H9 (cell line): ENCODE measurements at regions not wholly inside any gene's neighbourhood (a gene's known extent, or its start where the extent isn't known, plus 50 kb on each side); places are given as distances from the start of the nearest gene placed in this dataset.

Experiments used
- DNase-seq: peaks from one replicate; pipeline ENCODE4 v3.0.0-alpha.2; 2017
- H2AFZ ChIP-seq: one replicate; pipeline ENCODE4 v1.6.1; 2013; ENCODE audit warnings: mild to moderate bottlenecking, low read length, control low read depth, moderate library complexity
- H2AK5ac ChIP-seq: 2 replicates; pipeline ENCODE4 v1.6.1; 2013; ENCODE audit warnings: low read length, control low read depth, mixed read lengths; ENCODE audit not compliant: insufficient read length
- H2BK120ac ChIP-seq: one replicate; pipeline ENCODE4 v1.6.1; 2013; ENCODE audit warnings: low read depth, mild to moderate bottlenecking, low read length, control low read depth, inconsistent platforms; ENCODE audit not compliant: poor library complexity, severe bottlenecking
- H2BK12ac ChIP-seq: 2 replicates; pipeline ENCODE4 v1.6.1; 2013; ENCODE audit warnings: low read length, control low read depth, mixed read lengths, low read depth; ENCODE audit not compliant: insufficient read length
- H2BK15ac ChIP-seq: 2 replicates; pipeline ENCODE4 v1.6.1; 2013; ENCODE audit warnings: low read depth, low read length, control low read depth
- H2BK20ac ChIP-seq: one replicate; pipeline ENCODE4 v1.6.1; 2013; ENCODE audit warnings: low read depth, mild to moderate bottlenecking, low read length, control low read depth, inconsistent platforms; ENCODE audit not compliant: poor library complexity, severe bottlenecking
- H2BK5ac ChIP-seq: 2 replicates; pipeline ENCODE4 v1.6.1; 2013; ENCODE audit warnings: low read length, control low read depth, mixed read lengths; ENCODE audit not compliant: insufficient read length
- H3K14ac ChIP-seq: 2 replicates; pipeline ENCODE4 v1.6.1; 2013; ENCODE audit warnings: low read length, control low read depth; ENCODE audit not compliant: insufficient read depth
- H3K18ac ChIP-seq: 2 replicates; pipeline ENCODE4 v1.6.1; 2013; ENCODE audit warnings: low read depth, mild to moderate bottlenecking, mixed read lengths, low read length, control low read depth; ENCODE audit not compliant: insufficient read length
- H3K23ac ChIP-seq: 2 replicates; pipeline ENCODE4 v1.6.1; 2013; ENCODE audit warnings: low read length, control low read depth, mixed read lengths, low read depth; ENCODE audit not compliant: insufficient read length
- H3K23me2 ChIP-seq: 2 replicates; pipeline ENCODE4 v1.6.1; 2013; ENCODE audit warnings: low read depth, mild to moderate bottlenecking, mixed read lengths, low read length, control low read depth; ENCODE audit not compliant: insufficient read length, poor library complexity, severe bottlenecking
- H3K27ac ChIP-seq: 2 replicates; pipeline ENCODE4 v1.5.1; 2013; ENCODE audit warnings: low read length, control low read depth, mixed read lengths, low read depth; ENCODE audit not compliant: insufficient read length
- H3K27me3 ChIP-seq: 2 replicates; pipeline ENCODE4 v1.6.1; 2013; ENCODE audit warnings: low read length, control low read depth, inconsistent platforms; ENCODE audit not compliant: insufficient read depth
- H3K4ac ChIP-seq: 2 replicates; pipeline ENCODE4 v1.6.1; 2013; ENCODE audit warnings: low read depth, mild to moderate bottlenecking, control low read depth, inconsistent platforms, low read length, moderate library complexity
- H3K4me1 ChIP-seq: 2 replicates; pipeline ENCODE4 v1.6.1; 2013; ENCODE audit warnings: low read length, control low read depth, inconsistent platforms; ENCODE audit not compliant: insufficient read depth
- H3K4me2 ChIP-seq: 2 replicates; pipeline ENCODE4 v1.6.1; 2013; ENCODE audit warnings: low read length, control low read depth, mixed read lengths; ENCODE audit not compliant: insufficient read length, insufficient read depth
- H3K56ac ChIP-seq: 2 replicates; pipeline ENCODE4 v1.6.1; 2013; ENCODE audit warnings: low read depth, mild to moderate bottlenecking, mixed read lengths, low read length, control low read depth; ENCODE audit not compliant: insufficient read length
- H3K79me1 ChIP-seq: 2 replicates; pipeline ENCODE4 v1.6.1; 2013; ENCODE audit warnings: low read depth, mild to moderate bottlenecking, moderate library complexity, low read length, control low read depth, inconsistent platforms; ENCODE audit not compliant: insufficient read depth, poor library complexity, severe bottlenecking
- H3K79me2 ChIP-seq: 2 replicates; pipeline ENCODE4 v1.6.1; 2013; ENCODE audit warnings: low read length, control low read depth, inconsistent platforms; ENCODE audit not compliant: insufficient read depth
- H3K9ac ChIP-seq: 2 replicates; pipeline ENCODE4 v1.6.1; 2013; ENCODE audit warnings: low read length, control low read depth, mixed read lengths; ENCODE audit not compliant: insufficient read length; ENCODE audit errors: extremely low read depth
- H3K9me3 ChIP-seq: one replicate; pipeline ENCODE4 v1.6.1; 2013; ENCODE audit warnings: low read depth, low read length, inconsistent platforms; ENCODE audit not compliant: control insufficient read depth
- H3T11ph ChIP-seq: one replicate; pipeline ENCODE4 v1.6.1; 2013; ENCODE audit warnings: mild to moderate bottlenecking, low read length, control low read depth, inconsistent platforms
- H4K20me1 ChIP-seq: one replicate; pipeline ENCODE4 v1.6.1; 2013; ENCODE audit not compliant: control insufficient read depth, insufficient read length, insufficient read depth
- H4K5ac ChIP-seq: 2 replicates; pipeline ENCODE4 v1.6.1; 2013; ENCODE audit warnings: low read depth, mild to moderate bottlenecking, mixed read lengths, low read length, control low read depth; ENCODE audit not compliant: insufficient read length
- H4K8ac ChIP-seq: replicated peaks from 2 replicates; pipeline ENCODE4 v1.6.1; 2013; ENCODE audit warnings: low read length, control low read depth, mixed read lengths, low read depth; ENCODE audit not compliant: insufficient read length
- H4K91ac ChIP-seq: 2 replicates; pipeline ENCODE4 v1.6.1; 2013; ENCODE audit warnings: low read depth, mild to moderate bottlenecking, moderate library complexity, mixed read lengths, low read length, control low read depth; ENCODE audit not compliant: insufficient read length
- H3K27ac Mint-ChIP-seq, 3 experiments: 2 replicates in 2 of 3; 3 replicates in 1 of 3; pipeline ENCODE4 v1.8.0; 2020 to 2021; ENCODE audit warnings: mixed read lengths in 3 of 3, mild to moderate bottlenecking in 1 of 3, moderate library complexity in 1 of 3
- H3K27me3 Mint-ChIP-seq: 2 replicates; pipeline ENCODE4 v1.8.0; 2021; ENCODE audit warnings: low read depth, mild to moderate bottlenecking, moderate library complexity, mixed read lengths
- H3K36me3 Mint-ChIP-seq, 3 experiments: 2 replicates in 2 of 3; 3 replicates in 1 of 3; pipeline ENCODE4 v1.8.0; 2020 to 2021; ENCODE audit warnings: low read depth in 3 of 3, mixed read lengths in 3 of 3; ENCODE audit not compliant: insufficient read depth in 1 of 3
- H3K4me1 Mint-ChIP-seq, 2 experiments: 2 replicates each; pipeline ENCODE4 v1.8.0; 2020; ENCODE audit warnings: mixed read lengths in 2 of 2
- H3K4me3 Mint-ChIP-seq, 2 experiments: 2 replicates in 1 of 2; 3 replicates in 1 of 2; pipeline ENCODE4 v1.8.0; 2020 to 2021; ENCODE audit warnings: mild to moderate bottlenecking in 2 of 2, mixed read lengths in 2 of 2, moderate library complexity in 1 of 2
- H3K9me3 Mint-ChIP-seq, 2 experiments: 2 replicates in 1 of 2; 3 replicates in 1 of 2; pipeline ENCODE4 v1.8.0; 2020; ENCODE audit warnings: mild to moderate bottlenecking in 2 of 2, mixed read lengths in 2 of 2, moderate library complexity in 1 of 2
- CTCF ChIP-seq: fragments of 200-600 bp; sonication (generic); conservative IDR thresholded peaks from 3 replicates; pipeline ENCODE4 v1.8.0; 2021; ENCODE audit warnings: antibody characterized with exemption, mild to moderate bottlenecking
- WGBS: extraction: QIAGEN DNeasy Blood & Tissue Kit; methylation state at CpG from one replicate; pipeline ENCODE4 v1.1.7; 2013; ENCODE audit warnings: missing lambda C conversion rate, low lambda C conversion rate, mixed read lengths; ENCODE audit not compliant: insufficient read length; ENCODE audit errors: extremely low coverage; 5-methylcytosine and 5-hydroxymethylcytosine counted together

GRCh38 chr10:78869508-78870454, 199.0 kb upstream of the ZMIZ1 start:
- Histone ChIP-seq H3K79me2 (no peaks in the 10 kb centered on the region), H3K56ac (no peak overlapping the region), H3K9me3 (no peaks in the 10 kb centered on the region), H3K14ac (no peak overlapping the region), H2BK20ac (no peak overlapping the region), H3K23ac (no peak overlapping the region), H3K9ac (no peak overlapping the region), H3K4me1 (no peaks in the 10 kb centered on the region), H3T11ph (no peak overlapping the region), H4K5ac (no peak overlapping the region), H3K18ac (no peak overlapping the region), H2BK12ac (no peak overlapping the region), H3K27ac (no peak overlapping the region), H4K91ac (no peak overlapping the region), H3K79me1 (no peaks in the 10 kb centered on the region), H2AFZ (no peak overlapping the region), H3K4me2 (no peak overlapping the region), H3K23me2 (no peaks in the 10 kb centered on the region), H3K4ac (no peak overlapping the region), H2BK15ac (no peak overlapping the region), H4K8ac (no peak overlapping the region), H2BK120ac (no peak overlapping the region), H2AK5ac (no peak overlapping the region), H3K27me3 (no peaks in the 10 kb centered on the region), H4K20me1 (no peaks in the 10 kb centered on the region), H2BK5ac (no peak overlapping the region)
- no peak overlapping the region for H3K4me3 Mint-ChIP-seq
- H3K27me3 Mint-ChIP-seq: peaks cover 73% of the 10 kb centered on the region
- no peak overlapping the region for H3K27ac Mint-ChIP-seq
- H3K36me3 Mint-ChIP-seq: no peaks in the 10 kb centered on the region; a peak in 1 of 7 replicates
- no CpG with 5 or more reads among the region's 23 CpGs for WGBS
- no peak for TF ChIP-seq CTCF
- peaks cover 7 to 10% of the 10 kb centered on the region in 2 experiments for H3K4me1 Mint-ChIP-seq
- DNase-seq: no peak
- H3K9me3 Mint-ChIP-seq: no peaks in the 10 kb centered on the region
